GM12878 (cell line): ENCODE measurements at regions not wholly inside any gene's neighbourhood (a gene's known extent, or its start where the extent isn't known, plus 50 kb on each side); places are given as distances from the start of the nearest gene placed in this dataset.

Experiments used
- ATAC-seq: fragments of 200-7000 bp; cut with Tn5 transposase; 3 replicates; pipeline ENCODE4 v1.9.1; 2020; ENCODE audit warnings: mild to moderate bottlenecking, moderate library complexity
- BruUV-seq: library from RNA; stranded (reverse); fragments of 400-500 nt; replicated peaks from 2 replicates; lab custom pipeline; 2021; lab: Mats Ljungman, UMichigan
- CTCF ChIA-PET: fragments of 300-600 bp; sonication (Branson Sonifier 250); formaldehyde crosslinking; extraction: SDS; loops from one replicate; lab custom pipeline; 2021; ENCODE audit warnings: inconsistent platforms; lab: Yijun Ruan, JAX
- POLR2A ChIA-PET: fragments of 350-600 bp; formaldehyde crosslinking; extraction: SDS; loops from one replicate; lab custom pipeline; 2021; ENCODE audit warnings: inconsistent platforms; lab: Charles Lee
- RAD21 ChIA-PET: fragments of 300-600 bp; sonication (Branson Sonifier 250); formaldehyde crosslinking; loops from one replicate; lab custom pipeline; 2023; ENCODE audit warnings: antibody characterized with exemption; ENCODE audit not compliant: unreplicated experiment; lab: Charles Lee
- SMC1A ChIA-PET: fragments of 300-600 bp; sonication (Branson Sonifier 250); formaldehyde crosslinking; loops from one replicate; lab custom pipeline; 2023; ENCODE audit not compliant: unreplicated experiment, uncharacterized antibody; lab: Charles Lee
- DNase-seq: peaks from one replicate; pipeline ENCODE4 v3.0.0-alpha.2; 2011; ENCODE audit warnings: low read depth, low spot score
- FAIRE-seq: peaks from 3 replicates; lab custom pipeline; 2011; peaks lifted over from hg19 to GRCh38; lab: Jason Lieb, UNC
- H2AFZ ChIP-seq: 2 replicates; pipeline ENCODE4 v1.6.0; 2011; ENCODE audit warnings: low read depth, low read length, control low read depth; ENCODE audit not compliant: control insufficient read depth
- H3K27ac ChIP-seq: 2 replicates; pipeline ENCODE4 v1.5.1; 2011; ENCODE audit warnings: control low read depth; ENCODE audit not compliant: control insufficient read depth, insufficient read depth
- H3K27me3 ChIP-seq, 2 experiments: replicated peaks in 1 of 2; 2 replicates each; pipeline versions ENCODE4 v1.6.0 to v1.6.1; 2011; ENCODE audit warnings: low read length in 1 of 2; ENCODE audit not compliant: control insufficient read depth in 2 of 2, insufficient read depth in 2 of 2
- H3K36me3 ChIP-seq, 2 experiments: 2 replicates each; pipeline ENCODE4 v1.5.1; 2011; ENCODE audit warnings: low read length in 1 of 2; ENCODE audit not compliant: control insufficient read depth in 2 of 2, insufficient read depth in 2 of 2
- H3K4me1 ChIP-seq: 2 replicates; pipeline ENCODE4 v1.6.1; 2011; ENCODE audit warnings: mild to moderate bottlenecking, low read length, moderate library complexity, mixed read lengths; ENCODE audit not compliant: control insufficient read depth, insufficient read depth
- H3K4me2 ChIP-seq: 2 replicates; pipeline ENCODE4 v1.6.0; 2011; ENCODE audit warnings: control low read depth; ENCODE audit not compliant: control insufficient read depth, insufficient read depth
- H3K4me3 ChIP-seq: fragments of 200-600 bp; sonication (generic); 2 replicates; pipeline ENCODE4 v1.5.1; 2016
- H3K79me2 ChIP-seq: 2 replicates; pipeline ENCODE4 v1.6.0; 2011; ENCODE audit warnings: low read length; ENCODE audit not compliant: control insufficient read depth, insufficient read depth
- H3K9ac ChIP-seq: 2 replicates; pipeline ENCODE4 v1.8.0; 2011; ENCODE audit warnings: low read length, control low read depth, mixed read lengths; ENCODE audit not compliant: control insufficient read depth, insufficient read depth
- H3K9me3 ChIP-seq: replicated peaks from 3 replicates; pipeline ENCODE4 v1.5.1; 2011; ENCODE audit warnings: mild to moderate bottlenecking, low read length; ENCODE audit not compliant: control insufficient read depth, insufficient read depth
- H4K20me1 ChIP-seq: 2 replicates; pipeline ENCODE4 v1.6.0; 2011; ENCODE audit not compliant: control insufficient read depth, insufficient read depth
- PAX8 ChIP-seq: fragments of 450-650 bp; IDR thresholded peaks from 2 replicates; pipeline ENCODE4 v1.6.1; 2017; ENCODE audit warnings: mild to moderate bottlenecking, moderate library complexity
- RAD51 ChIP-seq: fragments of 450-650 bp; IDR thresholded peaks from 2 replicates; pipeline ENCODE4 v1.6.1; 2016; ENCODE audit warnings: moderate library complexity, mild to moderate bottlenecking, inconsistent platforms
- RB1 ChIP-seq: fragments of 450-650 bp; formaldehyde crosslinking; IDR thresholded peaks from 2 replicates; pipeline ENCODE4 v1.6.1; 2017; ENCODE audit warnings: mild to moderate bottlenecking, borderline replicate concordance
- SMC3 ChIP-seq: IDR thresholded peaks from 2 replicates; pipeline ENCODE4 v1.6.1; 2011; ENCODE audit warnings: low read length, improper control_type of control experiment, borderline replicate concordance
- TARDBP ChIP-seq: IDR thresholded peaks from 2 replicates; pipeline ENCODE4 v1.6.1; 2016; ENCODE audit warnings: borderline replicate concordance
- YBX1 ChIP-seq: fragments of 450-650 bp; IDR thresholded peaks from 2 replicates; pipeline ENCODE4 v1.6.1; 2016; ENCODE audit warnings: antibody characterized with exemption
- ZNF217 ChIP-seq: fragments of 450-650 bp; IDR thresholded peaks from 2 replicates; pipeline ENCODE4 v1.6.1; 2017; ENCODE audit warnings: antibody characterized with exemption, mild to moderate bottlenecking
- WGBS: methylation state at CpG from one replicate; pipeline ENCODE4 v1.1.6; 2016; ENCODE audit warnings: low lambda C conversion rate; ENCODE audit not compliant: insufficient replicate concordance, insufficient coverage; ENCODE audit errors: missing lambda C conversion rate; 5-methylcytosine and 5-hydroxymethylcytosine counted together
- in situ Hi-C: fragments of 300-500 bp; cut with MboI; formaldehyde crosslinking; loops from 9 replicates; pipeline ENCODE4 v1.14.3; 2018; ENCODE audit warnings: mixed read lengths
- intact Hi-C: fragments of 100-400 bp; cut with micrococcal nuclease; formaldehyde crosslinking; loops from one replicate; pipeline ENCODE4 v1.14.2; 2022; ENCODE audit not compliant: unreplicated experiment
- TF ChIP-seq, protein P1 (sequence below): IDR thresholded peaks from 2 replicates; pipeline ENCODE4 v1.6.1; 2012; ENCODE audit warnings: low read length, inconsistent platforms
- TF ChIP-seq, protein P2 (sequence below), 3 experiments: IDR thresholded peaks in 2 of 3; conservative IDR thresholded peaks in 1 of 3; 2 replicates each; pipeline ENCODE4 v1.5.1; 2011; ENCODE audit warnings: low read depth in 3 of 3, low read length in 3 of 3, mild to moderate bottlenecking in 3 of 3, control low read depth in 2 of 3, moderate library complexity in 2 of 3, inconsistent platforms in 1 of 3, mixed read lengths in 1 of 3; ENCODE audit not compliant: control insufficient read depth in 2 of 3, insufficient read depth in 1 of 3; ENCODE audit errors: extremely low read depth in 1 of 3
- TF ChIP-seq, protein P3 (sequence below): fragments of 450-650 bp; IDR thresholded peaks from 2 replicates; pipeline ENCODE4 v1.6.1; 2017; ENCODE audit warnings: borderline replicate concordance

DNA sequence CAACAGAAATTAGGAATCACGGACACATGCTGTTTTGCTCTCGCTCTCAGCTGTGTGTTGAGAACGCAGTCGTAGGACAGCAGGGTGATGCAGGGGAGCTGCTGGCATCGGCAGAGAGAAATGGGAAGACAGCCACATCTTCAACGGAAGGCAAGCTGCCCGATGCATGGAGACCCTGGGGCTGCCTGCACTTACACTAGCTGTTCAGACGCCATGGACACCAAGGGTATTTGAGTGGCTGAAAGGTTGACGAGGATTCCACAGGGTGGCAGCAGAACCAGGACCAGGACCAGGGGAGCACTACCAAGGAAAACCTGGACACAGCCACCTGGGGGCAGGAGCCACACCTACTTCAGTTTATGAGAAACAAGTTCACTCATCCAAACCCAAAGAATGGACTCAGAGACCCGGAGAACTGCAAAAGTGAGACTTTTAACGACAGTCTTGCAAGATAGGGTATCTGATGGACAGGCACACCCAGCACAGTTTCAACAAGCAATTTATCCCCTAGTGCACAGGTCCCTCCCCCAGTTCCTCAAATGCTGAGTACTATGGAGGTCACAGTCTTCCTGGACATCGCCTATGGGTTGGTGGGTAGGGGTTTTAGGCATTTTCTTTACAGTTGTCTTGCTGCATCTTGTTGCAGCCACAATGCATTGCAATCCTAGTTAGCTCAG is 56.3 kb upstream of the ENTPD6 start:
- no peak for DNase-seq
- intact Hi-C loops: loop anchor here (1.0 kb wide), 1 partner anchor 40 kb away; no protein-coding TSS in a partner anchor
- H3K27me3 ChIP-seq: no peaks in the 10 kb centered on the region; a peak in 3 of 4 replicates
- TF ChIP-seq PAX8 (no peak), RB1 (no peak), YBX1 (no peak), ZNF217 (no peak), TARDBP (no peak), RAD51 (no peak), SMC3 (peak; percentile 14; the same call in 1 of the 2 replicates)
- TF ChIP-seq, protein P1, sequence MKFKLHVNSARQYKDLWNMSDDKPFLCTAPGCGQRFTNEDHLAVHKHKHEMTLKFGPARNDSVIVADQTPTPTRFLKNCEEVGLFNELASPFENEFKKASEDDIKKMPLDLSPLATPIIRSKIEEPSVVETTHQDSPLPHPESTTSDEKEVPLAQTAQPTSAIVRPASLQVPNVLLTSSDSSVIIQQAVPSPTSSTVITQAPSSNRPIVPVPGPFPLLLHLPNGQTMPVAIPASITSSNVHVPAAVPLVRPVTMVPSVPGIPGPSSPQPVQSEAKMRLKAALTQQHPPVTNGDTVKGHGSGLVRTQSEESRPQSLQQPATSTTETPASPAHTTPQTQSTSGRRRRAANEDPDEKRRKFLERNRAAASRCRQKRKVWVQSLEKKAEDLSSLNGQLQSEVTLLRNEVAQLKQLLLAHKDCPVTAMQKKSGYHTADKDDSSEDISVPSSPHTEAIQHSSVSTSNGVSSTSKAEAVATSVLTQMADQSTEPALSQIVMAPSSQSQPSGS: no peak
- TF ChIP-seq, protein P2, sequence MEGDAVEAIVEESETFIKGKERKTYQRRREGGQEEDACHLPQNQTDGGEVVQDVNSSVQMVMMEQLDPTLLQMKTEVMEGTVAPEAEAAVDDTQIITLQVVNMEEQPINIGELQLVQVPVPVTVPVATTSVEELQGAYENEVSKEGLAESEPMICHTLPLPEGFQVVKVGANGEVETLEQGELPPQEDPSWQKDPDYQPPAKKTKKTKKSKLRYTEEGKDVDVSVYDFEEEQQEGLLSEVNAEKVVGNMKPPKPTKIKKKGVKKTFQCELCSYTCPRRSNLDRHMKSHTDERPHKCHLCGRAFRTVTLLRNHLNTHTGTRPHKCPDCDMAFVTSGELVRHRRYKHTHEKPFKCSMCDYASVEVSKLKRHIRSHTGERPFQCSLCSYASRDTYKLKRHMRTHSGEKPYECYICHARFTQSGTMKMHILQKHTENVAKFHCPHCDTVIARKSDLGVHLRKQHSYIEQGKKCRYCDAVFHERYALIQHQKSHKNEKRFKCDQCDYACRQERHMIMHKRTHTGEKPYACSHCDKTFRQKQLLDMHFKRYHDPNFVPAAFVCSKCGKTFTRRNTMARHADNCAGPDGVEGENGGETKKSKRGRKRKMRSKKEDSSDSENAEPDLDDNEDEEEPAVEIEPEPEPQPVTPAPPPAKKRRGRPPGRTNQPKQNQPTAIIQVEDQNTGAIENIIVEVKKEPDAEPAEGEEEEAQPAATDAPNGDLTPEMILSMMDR (IDR thresholded peaks at IDR 0.05 in 2 of 3, conservative IDR thresholded peaks at IDR 0.05 in 1 of 3; ENCODE audit: control insufficient read depth in 2 of 3, extremely low read depth in 1 of 3, insufficient read depth in 1 of 3, low read depth in 3 of 3, low read length in 3 of 3): 0 out of 6 replicates have a peak, but pooled peaks of 1 of the 3 experiments have one; percentile 11
- TF ChIP-seq, protein P3, sequence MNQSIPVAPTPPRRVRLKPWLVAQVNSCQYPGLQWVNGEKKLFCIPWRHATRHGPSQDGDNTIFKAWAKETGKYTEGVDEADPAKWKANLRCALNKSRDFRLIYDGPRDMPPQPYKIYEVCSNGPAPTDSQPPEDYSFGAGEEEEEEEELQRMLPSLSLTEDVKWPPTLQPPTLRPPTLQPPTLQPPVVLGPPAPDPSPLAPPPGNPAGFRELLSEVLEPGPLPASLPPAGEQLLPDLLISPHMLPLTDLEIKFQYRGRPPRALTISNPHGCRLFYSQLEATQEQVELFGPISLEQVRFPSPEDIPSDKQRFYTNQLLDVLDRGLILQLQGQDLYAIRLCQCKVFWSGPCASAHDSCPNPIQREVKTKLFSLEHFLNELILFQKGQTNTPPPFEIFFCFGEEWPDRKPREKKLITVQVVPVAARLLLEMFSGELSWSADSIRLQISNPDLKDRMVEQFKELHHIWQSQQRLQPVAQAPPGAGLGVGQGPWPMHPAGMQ: no peak
- TF ChIP-seq, all 136 proteins: peak for 2
- FAIRE-seq: no peak
- Histone ChIP-seq H3K36me3 (no peaks in the 10 kb centered on the region), H3K9ac (no peak overlapping the region), H3K27ac (no peak overlapping the region), H2AFZ (no peak overlapping the region), H4K20me1 (no peaks in the 10 kb centered on the region), H3K4me3 (no peak overlapping the region), H3K4me2 (no peak overlapping the region), H3K4me1 (no peaks in the 10 kb centered on the region), H3K9me3 (no peaks in the 10 kb centered on the region), H3K79me2 (no peaks in the 10 kb centered on the region)
- in situ Hi-C loops: no loop called here
- BruUV-seq: no TSS peak
- ChIA-PET CTCF (interaction anchor here (1.4 kb wide), 1 partner anchor 16 kb away, joined by 3 read pairs; no protein-coding TSS in a partner anchor), POLR2A (no interaction called here), SMC1A (no interaction called here), RAD21 (no interaction called here)
- ATAC-seq: no peak
- WGBS: 41% methylated on average over 12 of the region's 12 CpGs
